K562 (cell line): ENCODE measurements at regions not wholly inside any gene's neighbourhood (a gene's known extent, or its start where the extent isn't known, plus 50 kb on each side); places are given as distances from the start of the nearest gene placed in this dataset.

Experiments used
- ATAC-seq: fragments of 200-7000 bp; cut with Tn5 transposase; 3 replicates; pipeline ENCODE4 v1.9.1; 2020; ENCODE audit warnings: moderate library complexity
- BruUV-seq: library from RNA; stranded (reverse); fragments of 400-500 nt; replicated peaks from 2 replicates; lab custom pipeline; 2021; lab: Mats Ljungman, UMichigan
- CTCF ChIA-PET: fragments of 300-600 bp; formaldehyde crosslinking; extraction: SDS; loops from one replicate; lab custom pipeline; 2021; ENCODE audit warnings: low intra/inter-chr PET ratio; lab: Yijun Ruan, JAX
- POLR2A ChIA-PET: fragments of 300-600, 350-650 bp; sonication (Branson Sonifier 250); formaldehyde crosslinking; extraction: SDS; loops from one replicate; lab custom pipeline; 2021; ENCODE audit warnings: antibody characterized with exemption, inconsistent platforms; lab: Yijun Ruan, JAX
- DNase-seq, 4 experiments: peaks; one replicate each; pipeline versions ENCODE4 v3.0.0 to v3.0.0-alpha.2; 2011 to 2018; ENCODE audit warnings: low spot score in 3 of 4, mixed read lengths in 3 of 4; ENCODE audit errors: extremely low read depth in 1 of 4
- FAIRE-seq: peaks from 2 replicates; lab custom pipeline; 2011; peaks lifted over from hg19 to GRCh38; lab: Jason Lieb, UNC
- H2AFZ ChIP-seq: 2 replicates; pipeline ENCODE4 v1.6.0; 2011; ENCODE audit warnings: low read depth, low read length, control low read depth, inconsistent platforms
- H3K27ac ChIP-seq: fragments of 200-600 bp; 3 replicates; pipeline ENCODE4 v1.8.0; 2011; ENCODE audit warnings: low read depth, mild to moderate bottlenecking, control low read depth, inconsistent platforms, low read length, moderate library complexity, mixed read lengths; ENCODE audit errors: extremely low read depth
- H3K27me3 ChIP-seq, 2 experiments: fragments of 300-600 bp in 1 of 2; 2 replicates in 1 of 2; 3 replicates in 1 of 2; pipeline versions ENCODE4 v1.6.0 to v1.8.0; 2011; ENCODE audit warnings: inconsistent platforms in 2 of 2, low read length in 2 of 2, mild to moderate bottlenecking in 1 of 2, mixed read lengths in 1 of 2, moderate library complexity in 1 of 2; ENCODE audit not compliant: control insufficient read depth in 2 of 2, insufficient read depth in 2 of 2
- H3K36me3 ChIP-seq: fragments of 300-600 bp; 3 replicates; pipeline ENCODE4 v1.8.0; 2011; ENCODE audit warnings: mild to moderate bottlenecking, low read length, inconsistent platforms; ENCODE audit not compliant: control insufficient read depth, insufficient read depth
- H3K4me1 ChIP-seq, 2 experiments: fragments of 200-600 bp in 1 of 2; replicated peaks in 1 of 2; 2 replicates in 1 of 2; 3 replicates in 1 of 2; pipeline versions ENCODE4 v1.5.1 to v1.8.0; 2011; ENCODE audit warnings: inconsistent platforms in 2 of 2, low read length in 2 of 2, mild to moderate bottlenecking in 1 of 2, mixed read lengths in 1 of 2, moderate library complexity in 1 of 2; ENCODE audit not compliant: control insufficient read depth in 2 of 2, insufficient read depth in 2 of 2
- H3K4me2 ChIP-seq: 2 replicates; pipeline ENCODE4 v1.6.1; 2011; ENCODE audit warnings: low read length, control low read depth, inconsistent platforms, mixed read lengths; ENCODE audit not compliant: insufficient read depth
- H3K4me3 ChIP-seq: fragments of 200-600 bp; sonication (generic), shearing (Covaris generic); 2 replicates; pipeline ENCODE4 v1.5.1; 2016; ENCODE audit warnings: control low read depth, inconsistent platforms
- H3K79me2 ChIP-seq: fragments of 200-600 bp; 3 replicates; pipeline ENCODE4 v1.8.0; 2011; ENCODE audit warnings: low read length, inconsistent platforms; ENCODE audit not compliant: control insufficient read depth, insufficient read depth
- H3K9ac ChIP-seq, 2 experiments: 2 replicates each; pipeline versions ENCODE4 v1.6.0 to v1.6.1; 2011; ENCODE audit warnings: low read depth in 2 of 2, low read length in 2 of 2, control low read depth in 1 of 2, inconsistent platforms in 1 of 2, mild to moderate bottlenecking in 1 of 2, mixed read lengths in 1 of 2; ENCODE audit not compliant: insufficient read depth in 1 of 2
- H3K9me1 ChIP-seq: one replicate; pipeline ENCODE4 v1.6.0; 2011; ENCODE audit warnings: inconsistent platforms, mild to moderate bottlenecking, low read length, moderate library complexity; ENCODE audit not compliant: control insufficient read depth, insufficient read depth
- H3K9me3 ChIP-seq: replicated peaks from 2 replicates; pipeline ENCODE4 v1.5.1; 2011; ENCODE audit warnings: low read depth, low read length, inconsistent platforms; ENCODE audit not compliant: control insufficient read depth, insufficient read depth
- H4K20me1 ChIP-seq: replicated peaks from 2 replicates; pipeline ENCODE4 v1.6.1; 2011; ENCODE audit warnings: low read length, inconsistent platforms, mixed read lengths; ENCODE audit not compliant: control insufficient read depth, insufficient read depth
- CCAR2 ChIP-seq: fragments of 200-400 bp; formaldehyde crosslinking; IDR thresholded peaks from 2 replicates; pipeline ENCODE4 v1.6.1; 2017; ENCODE audit warnings: mild to moderate bottlenecking, low read depth, low read length
- CHD2 ChIP-seq: IDR thresholded peaks from 2 replicates; pipeline ENCODE4 v1.6.1; 2011; ENCODE audit warnings: low read depth, low read length
- HDAC6 ChIP-seq: IDR thresholded peaks from 2 replicates; pipeline ENCODE4 v1.6.1; 2012; ENCODE audit warnings: low read depth, mild to moderate bottlenecking, control low read depth, inconsistent platforms, low read length, moderate library complexity
- HIVEP1 ChIP-seq: fragments of 250-450 bp; sonication (Bioruptor Pico); IDR thresholded peaks from 2 replicates; pipeline ENCODE4 v1.4.0; 2020; ENCODE audit warnings: mild to moderate bottlenecking
- LCOR ChIP-seq: sonication (generic); formaldehyde crosslinking; IDR thresholded peaks from 2 replicates; pipeline ENCODE4 v1.8.0; 2022; ENCODE audit warnings: mild to moderate bottlenecking, missing genetic modification reagents
- NFE2L1 ChIP-seq: fragments of 450-650 bp; IDR thresholded peaks from 2 replicates; pipeline ENCODE4 v1.6.1; 2016; ENCODE audit warnings: missing genetic modification characterization, low read depth, mild to moderate bottlenecking, missing compliant biosample characterization, moderate library complexity, borderline replicate concordance
- NR2C1 ChIP-seq, 2 experiments: fragments of 450-650 bp; IDR thresholded peaks; 2 replicates each; pipeline ENCODE4 v1.6.1; 2017; ENCODE audit warnings: mild to moderate bottlenecking in 2 of 2, antibody characterized with exemption in 1 of 2, inconsistent platforms in 1 of 2, missing compliant biosample characterization in 1 of 2, missing genetic modification characterization in 1 of 2
- PTTG1 ChIP-seq: fragments of 450-650 bp; IDR thresholded peaks from 2 replicates; pipeline ENCODE4 v1.6.1; 2016; ENCODE audit warnings: low read depth, mild to moderate bottlenecking, missing genetic modification characterization, missing compliant biosample characterization
- RBM25 ChIP-seq: fragments of 200-400 bp; formaldehyde crosslinking; IDR thresholded peaks from 2 replicates; pipeline ENCODE4 v1.6.1; 2018; ENCODE audit warnings: low read length, low read depth, moderate library complexity; ENCODE audit not compliant: severe bottlenecking
- ZBTB34 ChIP-seq: fragments of 250-450 bp; sonication (Bioruptor Pico); IDR thresholded peaks from 2 replicates; pipeline ENCODE4 v1.8.0; 2021; ENCODE audit warnings: mild to moderate bottlenecking, moderate library complexity
- ZNF324 ChIP-seq: fragments of 250-450 bp; sonication (Bioruptor Pico); IDR thresholded peaks from 2 replicates; pipeline ENCODE4 v1.4.0; 2020; ENCODE audit warnings: mild to moderate bottlenecking
- ZNF436 ChIP-seq: fragments of 250-450, 450-650 bp; sonication (Bioruptor Pico); formaldehyde crosslinking; IDR thresholded peaks from 2 replicates; pipeline ENCODE4 v1.7.0; 2020; ENCODE audit warnings: mild to moderate bottlenecking
- ZNF449 ChIP-seq: fragments of 250-450 bp; sonication (Bioruptor Pico); IDR thresholded peaks from 2 replicates; pipeline ENCODE4 v1.8.0; 2022; ENCODE audit warnings: moderate library complexity, mild to moderate bottlenecking, inconsistent platforms
- WGBS: fragments of 100-300 bp; shearing (Covaris generic); methylation state at CpG from one replicate; pipeline ENCODE4 v1.1.6; 2016; ENCODE audit warnings: low coverage, mixed read lengths; ENCODE audit not compliant: insufficient coverage; ENCODE audit errors: missing lambda C conversion rate; 5-methylcytosine and 5-hydroxymethylcytosine counted together
- in situ Hi-C: fragments of 300-500 bp; cut with MboI; formaldehyde crosslinking; loops from 4 replicates; pipeline ENCODE4 v1.15.0; 2018; ENCODE audit warnings: inconsistent platforms, mixed read lengths
- intact Hi-C: fragments of 100-400 bp; cut with micrococcal nuclease; formaldehyde crosslinking; loops from 2 replicates; pipeline ENCODE4 v1.14.2; 2022
- TF ChIP-seq, protein P1 (sequence below): sonication (generic); formaldehyde crosslinking; IDR thresholded peaks from 2 replicates; pipeline ENCODE4 v1.9.0; 2022; ENCODE audit warnings: mild to moderate bottlenecking, missing genetic modification reagents

DNA sequence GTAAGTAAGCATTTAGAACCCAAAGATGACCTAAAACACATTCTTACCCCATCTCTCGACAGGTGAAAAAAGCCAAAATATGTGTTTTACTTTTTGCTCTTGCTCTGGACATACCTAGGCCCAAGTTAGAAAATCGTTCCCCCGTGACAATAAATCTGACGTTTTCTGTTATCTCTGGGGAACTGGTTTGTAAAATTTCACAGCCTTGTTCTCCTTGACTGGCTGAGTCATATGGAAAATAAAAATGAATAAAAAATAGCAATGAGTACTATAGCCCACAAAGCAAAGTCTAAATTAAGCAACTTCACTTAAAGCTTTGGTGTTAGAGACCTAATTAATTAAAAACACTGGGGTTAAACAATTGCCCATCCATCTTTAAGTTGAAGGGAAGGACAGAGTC, 286.9 kb upstream of the CLINT1 start:
- CTCF ChIA-PET: no interaction called here
- no TSS peak for BruUV-seq
- 0% methylated on average over 4 of the region's 4 CpGs for WGBS

More for the DNA sequence above, 286.9 kb upstream of the CLINT1 start:
- H3K9ac ChIP-seq: no peak overlapping the region
- H3K9me3 ChIP-seq: no peaks in the 10 kb centered on the region
- in situ Hi-C loops: no loop called here
- no peak overlapping the region for H3K4me3 ChIP-seq
- H3K4me1 ChIP-seq: no peaks in the 10 kb centered on the region
- H3K9me1 ChIP-seq: no peaks in the 10 kb centered on the region
- TF ChIP-seq NR2C1 (IDR thresholded peaks at IDR 0.05) (no peak), NR2C1 (tag; IDR thresholded peaks at IDR 0.05) (no peak), ZNF449 (CRISPR knock-in tag) (no peak), ZNF324 (CRISPR knock-in tag) (no peak), RBM25 (no peak), NFE2L1 (tag) (no peak), CCAR2 (no peak), LCOR (CRISPR knock-in tag) (no peak), HIVEP1 (CRISPR knock-in tag) (no peak), HDAC6 (no peak), ZBTB34 (no peak), CHD2 (no peak), PTTG1 (tag) (no peak), ZNF436 (CRISPR knock-in tag) (no peak)
- TF ChIP-seq, protein P1, sequence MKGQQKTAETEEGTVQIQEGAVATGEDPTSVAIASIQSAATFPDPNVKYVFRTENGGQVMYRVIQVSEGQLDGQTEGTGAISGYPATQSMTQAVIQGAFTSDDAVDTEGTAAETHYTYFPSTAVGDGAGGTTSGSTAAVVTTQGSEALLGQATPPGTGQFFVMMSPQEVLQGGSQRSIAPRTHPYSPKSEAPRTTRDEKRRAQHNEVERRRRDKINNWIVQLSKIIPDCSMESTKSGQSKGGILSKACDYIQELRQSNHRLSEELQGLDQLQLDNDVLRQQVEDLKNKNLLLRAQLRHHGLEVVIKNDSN (CRISPR knock-in tag): no peak
- H4K20me1 ChIP-seq: no peaks in the 10 kb centered on the region
- POLR2A ChIA-PET: no interaction called here
- no peak for DNase-seq
- ATAC-seq: no peak
- H3K27me3 ChIP-seq: no peaks in the 10 kb centered on the region
- FAIRE-seq: no peak
- H3K79me2 ChIP-seq: no peaks in the 10 kb centered on the region
- intact Hi-C loops: no loop called here
- H3K4me2 ChIP-seq: no peak overlapping the region
- H3K27ac ChIP-seq: no peak overlapping the region
- H3K36me3 ChIP-seq: no peaks in the 10 kb centered on the region
- H2AFZ ChIP-seq: no peak overlapping the region
